ENCODE measurements at regions not wholly inside any gene's neighbourhood (a gene's known extent, or its start where the extent isn't known, plus 50 kb on each side); places are given as distances from the start of the nearest gene placed in this dataset.

DNA sequence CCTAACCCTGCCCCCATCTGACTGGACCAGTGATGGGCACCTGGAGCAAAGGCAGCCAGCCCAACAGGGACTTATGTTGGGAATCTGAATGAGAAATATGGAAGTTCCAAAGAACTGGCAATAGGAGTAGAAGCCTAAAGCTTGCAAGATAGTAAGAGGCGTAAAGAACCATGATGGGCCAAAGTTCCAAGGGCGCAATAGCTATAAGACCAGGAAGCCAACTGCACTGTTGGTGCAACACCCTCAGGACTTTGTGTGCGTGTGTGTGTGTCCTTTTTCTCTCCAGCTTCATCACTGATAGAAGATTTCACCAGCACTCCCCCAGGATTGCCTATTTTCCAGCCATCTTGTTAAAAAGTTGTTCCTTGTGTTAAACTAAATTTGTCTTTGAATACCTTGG, 92.8 kb downstream of the ZNF608 start:
- Mint-ChIP-seq H3K27ac (no peak overlapping the region), H3K4me1 (peaks cover 3 to 15% (median 11%) of the 10 kb centered on the region in 4 donors), H3K9me3 (peaks cover 0 to 6% (median 0%) of the 10 kb centered on the region in 7 donors), H3K4me3 (no peak overlapping the region), H3K36me3 (no peaks in the 10 kb centered on the region), H3K27me3 (peaks cover 24% of the 10 kb centered on the region)
- H3K27ac ChIP-seq (ENCODE audit: insufficient read depth, low read length, poor library complexity, severe bottlenecking): no peak overlapping the region
- ATAC-seq (ENCODE audit: low read depth in 2 of 2) (no peak), DNase-seq (no peak)
- no peaks in the 10 kb centered on the region for H3K9me3 ChIP-seq (ENCODE audit: control insufficient read depth in 2 of 2, low read length in 2 of 2)
- H3K4me1 ChIP-seq (ENCODE audit: control insufficient read depth, insufficient read depth, low read length, poor library complexity, severe bottlenecking): peaks cover 23% of the 10 kb centered on the region
- H3K27me3 ChIP-seq (ENCODE audit: control insufficient read depth, insufficient read depth, low read length): peaks cover 18% of the 10 kb centered on the region
- no peaks in the 10 kb centered on the region for H3K36me3 ChIP-seq (ENCODE audit: control insufficient read depth, insufficient read depth, low read length)
- H3K4me3 ChIP-seq (ENCODE audit: low read depth, low read length): no peak overlapping the region

DNA sequence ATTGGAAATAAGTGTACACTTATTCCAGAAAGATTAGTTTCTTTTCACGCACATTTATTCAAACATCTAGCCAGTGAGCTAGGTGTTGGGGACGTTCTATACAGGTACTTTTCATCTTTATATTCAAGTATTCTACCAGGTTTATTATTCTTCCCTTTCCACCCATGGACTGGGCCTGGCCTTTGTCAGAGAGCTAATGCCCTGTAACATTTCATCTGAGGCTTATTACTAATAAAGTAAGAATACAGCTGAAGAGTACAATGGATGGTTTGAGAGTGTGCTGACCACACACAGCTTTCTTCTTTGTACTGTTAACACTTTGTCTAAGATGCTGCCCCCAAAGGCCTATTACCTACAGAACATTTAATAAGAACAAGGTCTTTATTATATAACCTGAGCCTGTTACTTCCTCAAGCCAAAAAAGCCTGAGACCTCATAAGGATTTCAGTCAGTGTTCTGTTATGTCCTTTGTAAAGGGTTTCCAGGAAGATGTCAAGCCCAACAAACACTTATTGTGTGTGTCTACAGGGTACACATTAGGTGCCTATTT, 93.5 kb downstream of the ZNF608 start:
- Mint-ChIP-seq H3K4me3 (no peak overlapping the region), H3K27me3 (peaks cover 24% of the 10 kb centered on the region), H3K27ac (no peak overlapping the region), H3K9me3 (peaks cover 0 to 6% (median 0%) of the 10 kb centered on the region in 7 donors), H3K4me1 (peaks cover 3 to 20% (median 11%) of the 10 kb centered on the region in 4 donors), H3K36me3 (no peaks in the 10 kb centered on the region)
- no peaks in the 10 kb centered on the region for H3K9me3 ChIP-seq (ENCODE audit: control insufficient read depth in 2 of 2, low read length in 2 of 2)
- peaks cover 18% of the 10 kb centered on the region for H3K27me3 ChIP-seq (ENCODE audit: control insufficient read depth, insufficient read depth, low read length)
- no peaks in the 10 kb centered on the region for H3K36me3 ChIP-seq (ENCODE audit: control insufficient read depth, insufficient read depth, low read length)
- peaks cover 23% of the 10 kb centered on the region for H3K4me1 ChIP-seq (ENCODE audit: control insufficient read depth, insufficient read depth, low read length, poor library complexity, severe bottlenecking)
- ATAC-seq (ENCODE audit: low read depth in 2 of 2): no peak
- no peak for DNase-seq
- no peak overlapping the region for H3K27ac ChIP-seq (ENCODE audit: insufficient read depth, low read length, poor library complexity, severe bottlenecking)
- H3K4me3 ChIP-seq (ENCODE audit: low read depth, low read length): no peak overlapping the region

DNA sequence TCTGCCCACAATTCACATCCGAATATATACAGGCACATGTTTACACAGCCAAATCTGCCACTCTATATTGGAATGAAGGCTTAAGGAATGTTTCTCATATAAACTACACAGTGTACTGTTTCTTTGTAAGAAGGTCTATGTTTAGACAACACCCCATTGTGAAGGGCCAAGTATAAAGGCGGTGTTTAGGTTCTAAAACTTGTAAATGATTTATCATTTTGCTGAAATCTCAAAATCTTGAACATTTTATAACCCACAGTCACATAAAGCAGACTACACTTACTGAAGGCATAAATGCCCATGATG, 94.0 kb downstream of the ZNF608 start:
- H3K36me3 ChIP-seq (ENCODE audit: control insufficient read depth, insufficient read depth, low read length): no peaks in the 10 kb centered on the region
- peaks cover 0 to 6% (median 0%) of the 10 kb centered on the region in 7 donors for H3K9me3 Mint-ChIP-seq
- peaks cover 18% of the 10 kb centered on the region for H3K27me3 ChIP-seq (ENCODE audit: control insufficient read depth, insufficient read depth, low read length)
- no peak overlapping the region for H3K4me3 Mint-ChIP-seq
- ATAC-seq (ENCODE audit: low read depth in 2 of 2) (no peak), DNase-seq (no peak)
- H3K27ac Mint-ChIP-seq: no peak overlapping the region
- no peak overlapping the region for H3K4me3 ChIP-seq (ENCODE audit: low read depth, low read length)
- H3K27me3 Mint-ChIP-seq: peaks cover 24% of the 10 kb centered on the region
- H3K9me3 ChIP-seq (ENCODE audit: control insufficient read depth in 2 of 2, low read length in 2 of 2): no peaks in the 10 kb centered on the region
- no peak overlapping the region for H3K27ac ChIP-seq (ENCODE audit: insufficient read depth, low read length, poor library complexity, severe bottlenecking)
- H3K36me3 Mint-ChIP-seq: no peaks in the 10 kb centered on the region
- H3K4me1 Mint-ChIP-seq: peaks cover 3 to 20% (median 11%) of the 10 kb centered on the region in 4 donors
- H3K4me1 ChIP-seq (ENCODE audit: control insufficient read depth, insufficient read depth, low read length, poor library complexity, severe bottlenecking): peaks cover 23% of the 10 kb centered on the region

DNA sequence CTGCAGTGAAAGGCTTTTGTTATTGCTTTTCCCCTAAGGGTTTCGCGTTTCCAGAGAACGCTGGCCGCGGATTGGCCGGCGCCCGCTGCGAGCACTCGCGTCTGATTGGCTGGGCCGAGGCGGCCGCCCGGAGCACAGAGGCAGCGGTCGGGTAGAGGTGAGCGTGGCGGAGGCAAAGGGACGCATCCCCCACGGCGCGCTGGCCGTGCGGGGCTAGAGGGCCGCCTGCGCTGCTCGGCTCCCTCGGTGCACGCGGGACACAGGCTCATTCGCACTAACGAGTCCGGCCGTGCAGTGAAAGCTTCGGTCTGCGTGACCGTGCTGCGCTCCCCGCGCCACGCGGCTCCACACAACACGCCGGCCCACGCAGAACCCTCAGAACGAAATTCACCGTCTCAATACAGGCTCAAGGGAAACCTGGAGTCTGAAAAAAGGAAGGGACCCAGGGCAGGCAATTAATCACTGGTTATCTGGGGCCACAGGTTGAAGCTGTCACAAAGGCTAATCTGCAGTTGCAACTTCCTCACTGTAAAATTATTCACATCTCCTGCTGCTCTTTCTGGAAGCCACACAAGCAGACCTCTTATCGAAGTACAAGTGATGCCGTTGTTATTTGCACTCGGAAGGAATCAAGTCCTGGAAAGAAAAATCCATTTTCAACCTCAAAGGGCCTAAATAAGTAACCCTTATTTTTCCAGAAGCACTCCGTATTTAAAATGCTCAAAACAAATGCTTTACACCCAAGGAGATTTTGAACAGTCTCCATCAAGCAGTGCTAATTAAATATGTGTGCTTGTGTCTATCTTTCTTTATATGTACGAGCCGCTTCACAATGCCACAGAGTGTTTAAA, 94.6 kb downstream of the ZNF608 start:
- Mint-ChIP-seq H3K9me3 (peaks cover 0 to 6% (median 0%) of the 10 kb centered on the region in 7 donors), H3K36me3 (no peaks in the 10 kb centered on the region), H3K27me3 (peaks cover 24% of the 10 kb centered on the region), H3K4me3 (peak overlapping the region in 2 of 4 donors; percentile 23 to 48), H3K27ac (no peak overlapping the region), H3K4me1 (peaks cover 5 to 22% (median 11%) of the 10 kb centered on the region in 4 donors)
- Histone ChIP-seq H3K4me1 (ENCODE audit: control insufficient read depth, insufficient read depth, low read length, poor library complexity, severe bottlenecking) (peaks cover 23% of the 10 kb centered on the region), H3K27me3 (ENCODE audit: control insufficient read depth, insufficient read depth, low read length) (peaks cover 18% of the 10 kb centered on the region), H3K4me3 (ENCODE audit: low read depth, low read length) (no peak overlapping the region), H3K27ac (ENCODE audit: insufficient read depth, low read length, poor library complexity, severe bottlenecking) (no peak overlapping the region), H3K36me3 (ENCODE audit: control insufficient read depth, insufficient read depth, low read length) (no peaks in the 10 kb centered on the region), H3K9me3 (ENCODE audit: control insufficient read depth in 2 of 2, low read length in 2 of 2) (no peaks in the 10 kb centered on the region)
- DNase-seq (peak in 1 of 3 donors; percentile 1), ATAC-seq (ENCODE audit: low read depth in 2 of 2) (no peak)

DNA sequence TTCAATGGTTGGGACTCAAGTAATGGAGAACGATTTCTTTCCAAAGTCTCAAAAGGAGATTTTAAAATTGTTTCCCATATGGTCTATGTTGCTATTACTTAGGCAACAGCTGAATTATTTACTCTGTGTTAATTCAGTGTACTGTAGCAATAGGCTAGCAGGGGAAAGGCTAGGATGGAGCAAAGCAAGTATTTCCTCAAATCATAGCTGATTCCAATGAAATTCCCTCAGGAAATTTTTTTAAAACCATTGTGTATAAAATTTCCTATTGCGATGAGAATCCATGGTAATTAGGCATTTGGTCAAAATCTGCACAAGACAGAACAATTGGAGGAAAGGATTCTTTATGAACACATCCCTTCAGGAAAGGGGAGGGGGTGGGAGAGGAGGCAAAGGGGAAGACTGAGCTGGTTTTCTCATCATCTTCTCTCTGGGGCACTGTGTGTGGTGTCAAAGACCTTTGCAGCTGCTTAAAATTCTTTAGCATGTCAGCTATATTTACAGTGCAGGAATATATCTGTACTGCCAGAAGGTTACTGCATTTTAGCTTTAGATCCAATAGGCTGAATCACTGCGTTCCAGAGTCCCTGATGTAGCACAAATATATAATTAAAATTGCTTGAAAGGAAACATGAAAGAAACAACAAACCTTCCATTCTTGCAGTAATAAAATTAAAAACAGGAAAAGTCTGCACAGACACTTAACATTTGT, 95.3 kb downstream of the ZNF608 start:
- DNase-seq: no peak
- Mint-ChIP-seq H3K9me3 (peaks cover 0 to 6% (median 0%) of the 10 kb centered on the region in 7 donors), H3K27me3 (peaks cover 27% of the 10 kb centered on the region), H3K36me3 (no peaks in the 10 kb centered on the region), H3K27ac (no peak overlapping the region), H3K4me3 (no peak overlapping the region), H3K4me1 (peaks cover 5 to 22% (median 11%) of the 10 kb centered on the region in 4 donors)
- no peak for ATAC-seq (ENCODE audit: low read depth in 2 of 2)
- no peaks in the 10 kb centered on the region for H3K36me3 ChIP-seq (ENCODE audit: control insufficient read depth, insufficient read depth, low read length)
- no peaks in the 10 kb centered on the region for H3K9me3 ChIP-seq (ENCODE audit: control insufficient read depth in 2 of 2, low read length in 2 of 2)
- peaks cover 18% of the 10 kb centered on the region for H3K27me3 ChIP-seq (ENCODE audit: control insufficient read depth, insufficient read depth, low read length)
- no peak overlapping the region for H3K4me3 ChIP-seq (ENCODE audit: low read depth, low read length)
- no peak overlapping the region for H3K27ac ChIP-seq (ENCODE audit: insufficient read depth, low read length, poor library complexity, severe bottlenecking)
- peaks cover 23% of the 10 kb centered on the region for H3K4me1 ChIP-seq (ENCODE audit: control insufficient read depth, insufficient read depth, low read length, poor library complexity, severe bottlenecking)

DNA sequence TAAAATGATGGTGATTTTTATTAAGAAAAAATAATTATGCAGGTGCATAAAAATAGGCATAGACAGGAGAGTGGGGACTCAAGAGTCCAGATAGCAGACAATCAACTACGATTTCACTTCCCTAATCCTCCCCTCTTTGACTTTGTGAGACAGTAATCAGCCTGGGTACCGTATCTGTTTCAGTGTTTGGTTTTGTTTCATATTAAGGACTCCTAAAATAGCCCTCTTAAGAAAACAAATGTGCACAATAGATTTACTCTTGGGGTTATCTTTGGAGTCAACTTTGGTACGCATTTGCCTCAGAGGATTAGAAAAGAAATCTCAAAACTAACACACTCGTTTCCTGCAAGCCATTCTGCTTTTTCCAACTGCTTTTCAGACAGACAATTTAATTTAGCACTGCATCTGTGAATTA, 96.3 kb downstream of the ZNF608 start:
- no peaks in the 10 kb centered on the region for H3K36me3 Mint-ChIP-seq

DNA sequence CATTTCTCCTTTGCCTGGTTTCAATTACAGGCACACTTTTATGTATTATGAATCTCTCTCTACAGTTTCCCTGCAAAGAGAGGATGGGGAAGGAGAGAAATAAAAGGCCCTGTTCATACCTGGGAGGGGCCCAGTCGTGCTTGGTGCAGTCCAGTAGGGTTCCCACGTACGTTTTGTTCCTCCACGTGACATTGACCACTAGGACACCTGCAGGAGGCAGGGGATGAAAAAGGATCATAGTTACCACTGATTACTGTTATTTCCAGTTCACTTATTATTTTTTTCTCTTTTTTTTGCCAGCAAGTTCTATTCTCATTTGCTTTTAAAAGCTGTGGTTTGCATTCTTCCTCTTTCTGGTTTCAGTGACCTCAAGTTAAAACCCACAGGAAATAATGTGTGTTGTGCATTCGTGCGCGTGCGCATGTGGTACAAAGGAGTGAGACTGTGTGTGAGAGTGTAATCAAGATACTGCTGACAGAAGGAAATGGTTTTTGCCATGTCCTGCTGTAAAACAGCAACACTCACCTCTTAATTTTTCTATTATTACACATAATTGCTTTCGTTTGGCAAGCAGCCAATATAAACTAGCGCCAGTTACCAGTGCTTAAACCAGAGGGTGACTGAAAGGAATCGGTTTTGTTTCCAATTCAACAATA, 96.8 kb downstream of the ZNF608 start:
- H3K27me3 ChIP-seq (ENCODE audit: control insufficient read depth, insufficient read depth, low read length): peaks cover 15% of the 10 kb centered on the region
- no peaks in the 10 kb centered on the region for H3K9me3 ChIP-seq (ENCODE audit: control insufficient read depth in 2 of 2, low read length in 2 of 2)
- Mint-ChIP-seq H3K9me3 (peaks cover 0 to 6% (median 0%) of the 10 kb centered on the region in 7 donors), H3K36me3 (no peaks in the 10 kb centered on the region), H3K27ac (peak overlapping the region in 1 of 3 donors; percentile 38), H3K4me1 (peaks cover 5 to 22% (median 11%) of the 10 kb centered on the region in 4 donors), H3K4me3 (peak overlapping the region; percentile 17 to 59 (median 44)), H3K27me3 (peaks cover 27% of the 10 kb centered on the region)
- peaks cover 23% of the 10 kb centered on the region for H3K4me1 ChIP-seq (ENCODE audit: control insufficient read depth, insufficient read depth, low read length, poor library complexity, severe bottlenecking)
- ATAC-seq (ENCODE audit: low read depth in 2 of 2) (peak; percentile 66 to 77), DNase-seq (peak in 2 of 3 donors; percentile 70 to 87)
- H3K4me3 ChIP-seq (ENCODE audit: low read depth, low read length): peak overlapping the region; percentile 0
- no peaks in the 10 kb centered on the region for H3K36me3 ChIP-seq (ENCODE audit: control insufficient read depth, insufficient read depth, low read length)
- H3K27ac ChIP-seq (ENCODE audit: insufficient read depth, low read length, poor library complexity, severe bottlenecking): no peak overlapping the region

More for the DNA sequence above, 96.3 kb downstream of the ZNF608 start:
- ATAC-seq (ENCODE audit: low read depth in 2 of 2) (no peak), DNase-seq (no peak)
- Histone ChIP-seq H3K4me3 (ENCODE audit: low read depth, low read length) (no peak overlapping the region), H3K27ac (ENCODE audit: insufficient read depth, low read length, poor library complexity, severe bottlenecking) (no peak overlapping the region), H3K4me1 (ENCODE audit: control insufficient read depth, insufficient read depth, low read length, poor library complexity, severe bottlenecking) (peaks cover 23% of the 10 kb centered on the region), H3K9me3 (ENCODE audit: control insufficient read depth in 2 of 2, low read length in 2 of 2) (no peaks in the 10 kb centered on the region), H3K27me3 (ENCODE audit: control insufficient read depth, insufficient read depth, low read length) (peaks cover 15% of the 10 kb centered on the region), H3K36me3 (ENCODE audit: control insufficient read depth, insufficient read depth, low read length) (no peaks in the 10 kb centered on the region)
- Mint-ChIP-seq H3K27ac (no peak overlapping the region), H3K9me3 (peaks cover 0 to 6% (median 0%) of the 10 kb centered on the region in 7 donors), H3K4me3 (peak overlapping the region in 1 of 4 donors; percentile 40), H3K4me1 (peaks cover 5 to 22% (median 11%) of the 10 kb centered on the region in 4 donors), H3K27me3 (peaks cover 27% of the 10 kb centered on the region)
